GM12878 (cell line): ENCODE measurements at regions not wholly inside any gene's neighbourhood (a gene's known extent, or its start where the extent isn't known, plus 50 kb on each side); places are given as distances from the start of the nearest gene placed in this dataset.

Experiments
- ATAC-seq: fragments of 200-7000 bp; cut with Tn5 transposase; 3 replicates; pipeline ENCODE4 v1.9.1; 2020; ENCODE audit warnings: mild to moderate bottlenecking, moderate library complexity
- BruUV-seq: library from RNA; stranded (reverse); fragments of 400-500 nt; replicated peaks from 2 replicates; lab custom pipeline; 2021; lab: Mats Ljungman, UMichigan
- CTCF ChIA-PET: fragments of 300-600 bp; sonication (Branson Sonifier 250); formaldehyde crosslinking; extraction: SDS; loops from one replicate; lab custom pipeline; 2021; ENCODE audit warnings: inconsistent platforms; lab: Yijun Ruan, JAX
- POLR2A ChIA-PET: fragments of 350-600 bp; formaldehyde crosslinking; extraction: SDS; loops from one replicate; lab custom pipeline; 2021; ENCODE audit warnings: inconsistent platforms; lab: Charles Lee
- RAD21 ChIA-PET: fragments of 300-600 bp; sonication (Branson Sonifier 250); formaldehyde crosslinking; loops from one replicate; lab custom pipeline; 2023; ENCODE audit warnings: antibody characterized with exemption; ENCODE audit not compliant: unreplicated experiment; lab: Charles Lee
- SMC1A ChIA-PET: fragments of 300-600 bp; sonication (Branson Sonifier 250); formaldehyde crosslinking; loops from one replicate; lab custom pipeline; 2023; ENCODE audit not compliant: unreplicated experiment, uncharacterized antibody; lab: Charles Lee
- DNase-seq: peaks from one replicate; pipeline ENCODE4 v3.0.0-alpha.2; 2011; ENCODE audit warnings: low read depth, low spot score
- FAIRE-seq: peaks from 3 replicates; lab custom pipeline; 2011; peaks lifted over from hg19 to GRCh38; lab: Jason Lieb, UNC
- H2AFZ ChIP-seq: 2 replicates; pipeline ENCODE4 v1.6.0; 2011; ENCODE audit warnings: low read depth, low read length, control low read depth; ENCODE audit not compliant: control insufficient read depth
- H3K27ac ChIP-seq: 2 replicates; pipeline ENCODE4 v1.5.1; 2011; ENCODE audit warnings: control low read depth; ENCODE audit not compliant: control insufficient read depth, insufficient read depth
- H3K27me3 ChIP-seq, 2 experiments: replicated peaks in 1 of 2; 2 replicates each; pipeline versions ENCODE4 v1.6.0 to v1.6.1; 2011; ENCODE audit warnings: low read length in 1 of 2; ENCODE audit not compliant: control insufficient read depth in 2 of 2, insufficient read depth in 2 of 2
- H3K36me3 ChIP-seq, 2 experiments: 2 replicates each; pipeline ENCODE4 v1.5.1; 2011; ENCODE audit warnings: low read length in 1 of 2; ENCODE audit not compliant: control insufficient read depth in 2 of 2, insufficient read depth in 2 of 2
- H3K4me1 ChIP-seq: 2 replicates; pipeline ENCODE4 v1.6.1; 2011; ENCODE audit warnings: mild to moderate bottlenecking, low read length, moderate library complexity, mixed read lengths; ENCODE audit not compliant: control insufficient read depth, insufficient read depth
- H3K4me2 ChIP-seq: 2 replicates; pipeline ENCODE4 v1.6.0; 2011; ENCODE audit warnings: control low read depth; ENCODE audit not compliant: control insufficient read depth, insufficient read depth
- H3K4me3 ChIP-seq: fragments of 200-600 bp; sonication (generic); 2 replicates; pipeline ENCODE4 v1.5.1; 2016
- H3K79me2 ChIP-seq: 2 replicates; pipeline ENCODE4 v1.6.0; 2011; ENCODE audit warnings: low read length; ENCODE audit not compliant: control insufficient read depth, insufficient read depth
- H3K9ac ChIP-seq: 2 replicates; pipeline ENCODE4 v1.8.0; 2011; ENCODE audit warnings: low read length, control low read depth, mixed read lengths; ENCODE audit not compliant: control insufficient read depth, insufficient read depth
- H3K9me3 ChIP-seq: replicated peaks from 3 replicates; pipeline ENCODE4 v1.5.1; 2011; ENCODE audit warnings: mild to moderate bottlenecking, low read length; ENCODE audit not compliant: control insufficient read depth, insufficient read depth
- H4K20me1 ChIP-seq: 2 replicates; pipeline ENCODE4 v1.6.0; 2011; ENCODE audit not compliant: control insufficient read depth, insufficient read depth
- GATAD2B ChIP-seq: fragments of 450-650 bp; conservative IDR thresholded peaks from 2 replicates; pipeline ENCODE4 v1.6.1; 2017; ENCODE audit warnings: low read depth, mild to moderate bottlenecking, moderate library complexity
- PRDM15 ChIP-seq: fragments of 450-650 bp; formaldehyde crosslinking; IDR thresholded peaks from 2 replicates; pipeline ENCODE4 v1.4.0; 2020; ENCODE audit warnings: mild to moderate bottlenecking, moderate library complexity
- SMC3 ChIP-seq: IDR thresholded peaks from 2 replicates; pipeline ENCODE4 v1.6.1; 2011; ENCODE audit warnings: low read length, improper control_type of control experiment, borderline replicate concordance
- STAT3 ChIP-seq: IDR thresholded peaks from 2 replicates; pipeline ENCODE4 v1.6.1; 2011; ENCODE audit warnings: low read depth, low read length, improper control_type of control experiment
- TARDBP ChIP-seq: IDR thresholded peaks from 2 replicates; pipeline ENCODE4 v1.6.1; 2016; ENCODE audit warnings: borderline replicate concordance
- WGBS: methylation state at CpG from one replicate; pipeline ENCODE4 v1.1.6; 2016; ENCODE audit warnings: low lambda C conversion rate; ENCODE audit not compliant: insufficient replicate concordance, insufficient coverage; ENCODE audit errors: missing lambda C conversion rate; 5-methylcytosine and 5-hydroxymethylcytosine counted together
- in situ Hi-C: fragments of 300-500 bp; cut with MboI; formaldehyde crosslinking; loops from 9 replicates; pipeline ENCODE4 v1.14.3; 2018; ENCODE audit warnings: mixed read lengths
- intact Hi-C: fragments of 100-400 bp; cut with micrococcal nuclease; formaldehyde crosslinking; loops from one replicate; pipeline ENCODE4 v1.14.2; 2022; ENCODE audit not compliant: unreplicated experiment
- TF ChIP-seq, protein P1 (sequence below): IDR thresholded peaks from 2 replicates; pipeline ENCODE4 v1.6.1; 2012; ENCODE audit warnings: low read length, inconsistent platforms
- TF ChIP-seq, protein P2 (sequence below): fragments of 450-650 bp; IDR thresholded peaks from 2 replicates; pipeline ENCODE4 v1.6.1; 2018; ENCODE audit warnings: mild to moderate bottlenecking, low read depth, moderate library complexity; ENCODE audit not compliant: partially characterized antibody

DNA sequence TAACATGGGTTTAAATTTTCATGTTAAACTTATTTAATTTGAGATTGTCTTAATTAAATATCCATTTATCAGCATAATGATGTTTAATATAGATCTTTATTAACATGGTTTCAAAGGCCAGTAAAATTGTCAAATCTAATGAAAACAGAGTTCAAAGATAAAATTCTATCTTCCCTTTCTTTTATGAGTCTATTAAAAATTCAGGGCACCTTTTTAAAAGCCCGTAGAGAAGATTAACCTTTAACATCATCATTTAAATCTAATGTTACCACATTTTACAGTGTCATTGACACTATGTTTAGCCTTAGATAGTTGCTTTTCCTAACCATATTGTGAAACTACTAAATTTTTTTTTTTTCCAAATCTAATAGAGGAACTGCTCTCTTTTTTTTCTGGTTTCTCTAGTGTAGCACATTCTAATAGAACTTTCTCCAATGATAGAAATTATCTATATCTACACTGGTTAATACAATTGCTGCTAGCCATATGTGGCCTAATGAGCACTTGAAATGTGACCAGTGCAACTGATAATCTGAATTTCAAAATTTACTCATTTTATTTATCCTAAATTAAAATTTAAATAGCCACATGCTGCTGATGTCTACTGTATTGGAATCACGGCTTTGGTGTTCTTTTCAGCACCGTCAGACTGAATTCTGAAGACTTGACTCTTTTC, 410.9 kb downstream of the UTRN start (continued):
- TF ChIP-seq, protein P1, sequence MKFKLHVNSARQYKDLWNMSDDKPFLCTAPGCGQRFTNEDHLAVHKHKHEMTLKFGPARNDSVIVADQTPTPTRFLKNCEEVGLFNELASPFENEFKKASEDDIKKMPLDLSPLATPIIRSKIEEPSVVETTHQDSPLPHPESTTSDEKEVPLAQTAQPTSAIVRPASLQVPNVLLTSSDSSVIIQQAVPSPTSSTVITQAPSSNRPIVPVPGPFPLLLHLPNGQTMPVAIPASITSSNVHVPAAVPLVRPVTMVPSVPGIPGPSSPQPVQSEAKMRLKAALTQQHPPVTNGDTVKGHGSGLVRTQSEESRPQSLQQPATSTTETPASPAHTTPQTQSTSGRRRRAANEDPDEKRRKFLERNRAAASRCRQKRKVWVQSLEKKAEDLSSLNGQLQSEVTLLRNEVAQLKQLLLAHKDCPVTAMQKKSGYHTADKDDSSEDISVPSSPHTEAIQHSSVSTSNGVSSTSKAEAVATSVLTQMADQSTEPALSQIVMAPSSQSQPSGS, result no peak

GRCh38 chr6:144696610-144697368, 411.7 kb downstream of the UTRN start:
- ATAC-seq, result no peak

More at GRCh38 chr6:144696610-144697368, 411.7 kb downstream of the UTRN start:
- in situ Hi-C loops, result no loop called here
- ChIA-PET CTCF (no interaction called here), SMC1A (no interaction called here), POLR2A (no interaction called here), RAD21 (no interaction called here)
- no peaks in the 10 kb centered on the region for H3K4me1 ChIP-seq
- BruUV-seq, result no TSS peak
- no peak overlapping the region for H3K9ac ChIP-seq
- intact Hi-C loops, result no loop called here
- H3K79me2 ChIP-seq, result no peaks in the 10 kb centered on the region
- DNase-seq (no peak), FAIRE-seq (no peak)
- H3K36me3 ChIP-seq, result no peaks in the 10 kb centered on the region
- H3K4me2 ChIP-seq, result no peak overlapping the region
- H4K20me1 ChIP-seq, result no peaks in the 10 kb centered on the region
- no peak overlapping the region for H3K27ac ChIP-seq
- H3K27me3 ChIP-seq, result no peaks in the 10 kb centered on the region
- WGBS, result 96% methylated on average over 2 of the region's 2 CpGs
- TF ChIP-seq STAT3 (no peak), TARDBP (no peak), PRDM15 (CRISPR knock-in tag) (no peak), SMC3 (no peak), GATAD2B (no peak)
- TF ChIP-seq, protein P2, sequence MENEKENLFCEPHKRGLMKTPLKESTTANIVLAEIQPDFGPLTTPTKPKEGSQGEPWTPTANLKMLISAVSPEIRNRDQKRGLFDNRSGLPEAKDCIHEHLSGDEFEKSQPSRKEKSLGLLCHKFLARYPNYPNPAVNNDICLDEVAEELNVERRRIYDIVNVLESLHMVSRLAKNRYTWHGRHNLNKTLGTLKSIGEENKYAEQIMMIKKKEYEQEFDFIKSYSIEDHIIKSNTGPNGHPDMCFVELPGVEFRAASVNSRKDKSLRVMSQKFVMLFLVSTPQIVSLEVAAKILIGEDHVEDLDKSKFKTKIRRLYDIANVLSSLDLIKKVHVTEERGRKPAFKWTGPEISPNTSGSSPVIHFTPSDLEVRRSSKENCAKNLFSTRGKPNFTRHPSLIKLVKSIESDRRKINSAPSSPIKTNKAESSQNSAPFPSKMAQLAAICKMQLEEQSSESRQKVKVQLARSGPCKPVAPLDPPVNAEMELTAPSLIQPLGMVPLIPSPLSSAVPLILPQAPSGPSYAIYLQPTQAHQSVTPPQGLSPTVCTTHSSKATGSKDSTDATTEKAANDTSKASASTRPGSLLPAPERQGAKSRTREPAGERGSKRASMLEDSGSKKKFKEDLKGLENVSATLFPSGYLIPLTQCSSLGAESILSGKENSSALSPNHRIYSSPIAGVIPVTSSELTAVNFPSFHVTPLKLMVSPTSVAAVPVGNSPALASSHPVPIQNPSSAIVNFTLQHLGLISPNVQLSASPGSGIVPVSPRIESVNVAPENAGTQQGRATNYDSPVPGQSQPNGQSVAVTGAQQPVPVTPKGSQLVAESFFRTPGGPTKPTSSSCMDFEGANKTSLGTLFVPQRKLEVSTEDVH, result no peak
- peaks cover 4% of the 10 kb centered on the region for H3K9me3 ChIP-seq
- H3K4me3 ChIP-seq, result no peak overlapping the region
- no peak overlapping the region for H2AFZ ChIP-seq
